Neutrophil (primary cell): ENCODE measurements at regions not wholly inside any gene's neighbourhood (a gene's known extent, or its start where the extent isn't known, plus 50 kb on each side); places are given as distances from the start of the nearest gene placed in this dataset.

ENCODE experiments used
- H3K27ac ChIP-seq: fragments of 200-600 bp; sonication (generic); 2 replicates; pipeline ENCODE4 v1.5.1; 2016; ENCODE audit warnings: mild to moderate bottlenecking, moderate library complexity
- H3K27me3 ChIP-seq: fragments of 200-600 bp; sonication (generic); 2 replicates; pipeline ENCODE4 v1.6.0; 2016; ENCODE audit warnings: mild to moderate bottlenecking
- H3K36me3 ChIP-seq: fragments of 200-600 bp; sonication (generic); 2 replicates; pipeline ENCODE4 v1.5.1; 2017
- H3K4me1 ChIP-seq, 2 experiments: fragments of 200-600 bp in 1 of 2; sonication (generic) in 1 of 2; 1 replicate in 1 of 2; 2 replicates in 1 of 2; pipeline versions ENCODE4 v1.5.1 to v1.6.1; 2013 to 2016; ENCODE audit warnings: low read depth in 1 of 2, low read length in 1 of 2, mild to moderate bottlenecking in 1 of 2, moderate library complexity in 1 of 2; ENCODE audit not compliant: control insufficient read depth in 1 of 2, insufficient read depth in 1 of 2
- H3K4me3 ChIP-seq, 2 experiments: fragments of 200-600 bp in 1 of 2; sonication (generic) in 1 of 2; 1 replicate in 1 of 2; 2 replicates in 1 of 2; pipeline ENCODE4 v1.5.1; 2013 to 2016; ENCODE audit warnings: low read depth in 1 of 2, low read length in 1 of 2, mild to moderate bottlenecking in 1 of 2, moderate library complexity in 1 of 2
- H3K9me3 ChIP-seq: fragments of 200-600 bp; sonication (generic); 2 replicates; pipeline ENCODE4 v1.5.1; 2016
- CTCF ChIP-seq: fragments of 200-600 bp; sonication (generic); IDR thresholded peaks from 2 replicates; pipeline ENCODE4 v1.5.1; 2016; ENCODE audit warnings: antibody characterized with exemption

GRCh38 chr19:27884376-27884775 lies 1328.6 kb downstream of the UQCRFS1 start:
- Histone ChIP-seq H3K27me3 (no peaks in the 10 kb centered on the region), H3K27ac (no peak overlapping the region), H3K4me1 (no peaks in the 10 kb centered on the region), H3K36me3 (no peaks in the 10 kb centered on the region), H3K4me3 (no peak overlapping the region), H3K9me3 (no peaks in the 10 kb centered on the region)
- TF ChIP-seq CTCF, result no peak

DNA sequence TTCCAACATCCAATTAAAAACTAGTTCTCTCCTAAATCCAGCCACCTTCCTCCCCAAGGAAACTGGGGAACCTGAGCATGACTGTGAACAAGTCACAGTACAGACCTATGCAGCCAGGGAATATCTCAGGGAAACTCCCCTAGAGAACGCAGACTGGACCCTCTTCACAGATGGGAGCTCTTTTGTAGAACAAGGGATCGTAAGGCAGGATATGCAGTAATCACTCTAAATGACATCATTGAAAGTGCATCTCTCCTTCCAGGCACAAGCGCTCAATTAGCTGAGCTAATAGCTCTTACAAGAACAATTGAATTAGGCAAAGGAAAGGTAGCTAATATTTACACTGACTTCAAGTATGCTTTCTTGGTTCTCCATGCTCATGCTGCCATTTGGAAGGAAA lies 1331.7 kb downstream of the UQCRFS1 start:
- TF ChIP-seq CTCF, result no peak
- Histone ChIP-seq H3K27ac (no peak overlapping the region), H3K4me3 (no peak overlapping the region), H3K4me1 (no peaks in the 10 kb centered on the region), H3K36me3 (no peaks in the 10 kb centered on the region), H3K27me3 (no peaks in the 10 kb centered on the region), H3K9me3 (no peaks in the 10 kb centered on the region)

DNA sequence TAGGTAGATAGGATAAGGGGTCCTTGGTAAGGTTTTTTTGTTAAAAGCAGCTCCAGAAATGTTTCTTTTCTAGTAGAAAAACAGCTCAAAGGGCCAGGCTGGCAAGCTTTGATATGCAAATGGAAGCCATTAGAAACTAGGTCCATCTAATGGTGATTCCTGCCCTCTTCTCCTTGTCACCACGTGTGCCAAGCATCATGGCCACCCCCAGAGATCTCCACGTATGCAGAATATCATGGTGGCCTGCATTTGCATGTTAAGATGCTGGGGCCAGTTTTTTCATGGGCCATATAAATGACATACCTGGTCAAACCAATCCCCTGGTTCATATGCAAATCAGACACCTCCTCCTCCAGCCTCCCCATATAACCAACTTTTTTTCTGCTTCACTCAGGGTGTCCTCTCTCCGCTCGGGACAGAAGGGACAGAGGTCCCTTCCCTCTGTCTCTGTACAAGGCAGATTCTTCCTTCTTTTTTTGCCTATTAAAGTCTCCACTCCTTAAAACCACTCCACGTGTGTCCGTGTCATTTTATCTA lies 1335.9 kb downstream of the UQCRFS1 start:
- H3K4me1 ChIP-seq, result no peaks in the 10 kb centered on the region
- H3K27me3 ChIP-seq, result no peaks in the 10 kb centered on the region
- H3K4me3 ChIP-seq, result no peak overlapping the region
- no peaks in the 10 kb centered on the region for H3K9me3 ChIP-seq
- no peak overlapping the region for H3K27ac ChIP-seq
- H3K36me3 ChIP-seq, result no peaks in the 10 kb centered on the region
- TF ChIP-seq CTCF, result no peak

- Histone ChIP-seq H3K27me3 (no peaks in the 10 kb centered on the region), H3K9me3 (no peaks in the 10 kb centered on the region), H3K27ac (no peak overlapping the region), H3K36me3 (no peaks in the 10 kb centered on the region), H3K4me1 (no peaks in the 10 kb centered on the region), H3K4me3 (no peak overlapping the region)
- no peak for TF ChIP-seq CTCF
These were observed 1336.5 kb downstream of the UQCRFS1 start for GRCh38 chr19:27876489-27876888.

GRCh38 chr19:27872370-27872769 lies 1340.6 kb downstream of the UQCRFS1 start:
- H3K4me3 ChIP-seq, result no peak overlapping the region
- H3K36me3 ChIP-seq, result no peaks in the 10 kb centered on the region
- no peak overlapping the region for H3K27ac ChIP-seq
- H3K4me1 ChIP-seq, result no peaks in the 10 kb centered on the region
- H3K27me3 ChIP-seq, result no peaks in the 10 kb centered on the region
- no peak for TF ChIP-seq CTCF
- no peaks in the 10 kb centered on the region for H3K9me3 ChIP-seq

DNA sequence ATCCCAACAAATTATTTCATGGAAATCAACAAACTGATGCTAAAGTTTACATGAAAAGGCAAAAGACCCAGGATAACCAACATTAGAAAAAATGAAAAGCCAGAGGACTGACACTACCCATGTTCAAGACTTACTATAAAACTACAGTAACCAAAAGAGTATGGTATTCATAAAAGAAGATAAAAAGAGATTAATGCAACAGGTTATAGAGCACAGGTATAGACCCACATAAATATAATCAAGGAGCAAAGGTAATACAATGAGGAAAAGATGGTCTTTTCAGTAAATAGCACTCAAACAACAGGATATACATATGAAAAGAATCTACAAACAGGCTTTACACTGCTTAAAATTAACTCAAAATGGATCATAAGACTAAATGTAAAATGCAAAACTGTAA lies 1342.7 kb downstream of the UQCRFS1 start:
- H3K9me3 ChIP-seq, result no peaks in the 10 kb centered on the region
- TF ChIP-seq CTCF, result no peak
- H3K36me3 ChIP-seq, result no peaks in the 10 kb centered on the region
- no peaks in the 10 kb centered on the region for H3K4me1 ChIP-seq
- H3K4me3 ChIP-seq, result no peak overlapping the region
- H3K27ac ChIP-seq, result no peak overlapping the region
- no peaks in the 10 kb centered on the region for H3K27me3 ChIP-seq
